A172 (cell line): ENCODE measurements at regions not wholly inside any gene's neighbourhood (a gene's known extent, or its start where the extent isn't known, plus 50 kb on each side); places are given as distances from the start of the nearest gene placed in this dataset.

ENCODE experiments used
- DNase-seq: peaks from one replicate; pipeline ENCODE4 v3.0.0-alpha.2; 2015; ENCODE audit warnings: low spot score

- DNase-seq = no peak
Observed at GRCh38 chr16:6143020-6143419, 1045.4 kb upstream of the EEF2KMT start.

GRCh38 chr16:6133009-6133557, 1035.5 kb upstream of the EEF2KMT start:
- no peak for DNase-seq

GRCh38 chr16:6132121-6132520, 1034.5 kb upstream of the EEF2KMT start:
- no peak for DNase-seq

GRCh38 chr16:6131526-6132050, 1034.0 kb upstream of the EEF2KMT start:
- peak; percentile 6 for DNase-seq

GRCh38 chr16:6125483-6126259, 1028.1 kb upstream of the EEF2KMT start:
- DNase-seq = peak; percentile 22

- no peak for DNase-seq
Observed at GRCh38 chr16:6124136-6124535, 1026.5 kb upstream of the EEF2KMT start.

GRCh38 chr16:6122401-6122800, 1024.8 kb upstream of the EEF2KMT start:
- DNase-seq = no peak

GRCh38 chr16:6114691-6115090, 1017.1 kb upstream of the EEF2KMT start:
- DNase-seq = no peak

GRCh38 chr16:6113749-6114148, 1016.2 kb upstream of the EEF2KMT start:
- no peak for DNase-seq

GRCh38 chr16:6112700-6113099, 1015.1 kb upstream of the EEF2KMT start:
- no peak for DNase-seq

GRCh38 chr16:6111390-6111789, 1013.8 kb upstream of the EEF2KMT start:
- peak; percentile 46 for DNase-seq

GRCh38 chr16:6110346-6110745, 1012.8 kb upstream of the EEF2KMT start:
- DNase-seq = no peak

GRCh38 chr16:6106061-6106460, 1008.5 kb upstream of the EEF2KMT start:
- no peak for DNase-seq

GRCh38 chr16:6105115-6105514, 1007.5 kb upstream of the EEF2KMT start:
- DNase-seq = no peak

GRCh38 chr16:6104428-6104827, 1006.8 kb upstream of the EEF2KMT start:
- DNase-seq = no peak

GRCh38 chr16:6103561-6103960, 1006.0 kb upstream of the EEF2KMT start:
- no peak for DNase-seq

GRCh38 chr16:6099102-6099501, 1001.5 kb upstream of the EEF2KMT start:
- no peak for DNase-seq

GRCh38 chr16:6096931-6097670, 999.5 kb upstream of the EEF2KMT start:
- peak; percentile 26 for DNase-seq

GRCh38 chr16:6095414-6095813, 997.8 kb upstream of the EEF2KMT start:
- DNase-seq = no peak

- DNase-seq = no peak
Observed at GRCh38 chr16:6091021-6091420, 993.4 kb upstream of the EEF2KMT start.

- DNase-seq = peak; percentile 29
Observed at GRCh38 chr16:6081320-6081976, 983.9 kb upstream of the EEF2KMT start.

GRCh38 chr16:6076631-6077030, 979.0 kb upstream of the EEF2KMT start:
- no peak for DNase-seq
